GM10266 (cell line): ENCODE measurements at regions not wholly inside any gene's neighbourhood (a gene's known extent, or its start where the extent isn't known, plus 50 kb on each side); places are given as distances from the start of the nearest gene placed in this dataset.

Source experiments
- DNase-seq: peaks from one replicate; pipeline ENCODE4 v3.0.0; 2012; ENCODE audit errors: extremely low spot score
- CTCF ChIP-seq: IDR thresholded peaks from 2 replicates; pipeline ENCODE4 v1.5.1; 2012; ENCODE audit warnings: mild to moderate bottlenecking, low read depth; ENCODE audit not compliant: control insufficient read depth, insufficient read depth; ENCODE audit errors: missing control alignments

- TF ChIP-seq CTCF, result no peak
- no peak for DNase-seq
Observed at GRCh38 chr15:36234743-36235142, 344.7 kb upstream of the CDIN1 start.

DNA sequence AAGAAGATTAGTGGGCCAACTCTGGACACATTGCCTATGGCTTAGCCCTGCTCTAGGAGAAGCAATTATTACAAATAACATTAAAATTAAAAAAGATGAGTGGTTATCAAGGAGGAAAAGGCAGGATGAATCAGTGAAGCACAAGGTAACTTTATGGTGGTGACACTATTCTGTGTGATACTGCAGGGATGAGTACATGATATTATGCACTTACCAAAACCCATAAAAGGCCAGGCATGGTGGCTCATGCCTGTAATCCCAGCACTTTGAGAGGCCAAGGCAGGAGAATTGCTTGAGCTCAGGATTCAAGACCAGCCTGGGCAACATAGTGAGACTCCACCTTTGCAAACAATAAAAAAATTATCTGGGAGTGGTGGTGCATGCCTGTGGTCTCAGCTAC is 344.3 kb upstream of the CDIN1 start:
- no peak for DNase-seq
- TF ChIP-seq CTCF, result no peak

DNA sequence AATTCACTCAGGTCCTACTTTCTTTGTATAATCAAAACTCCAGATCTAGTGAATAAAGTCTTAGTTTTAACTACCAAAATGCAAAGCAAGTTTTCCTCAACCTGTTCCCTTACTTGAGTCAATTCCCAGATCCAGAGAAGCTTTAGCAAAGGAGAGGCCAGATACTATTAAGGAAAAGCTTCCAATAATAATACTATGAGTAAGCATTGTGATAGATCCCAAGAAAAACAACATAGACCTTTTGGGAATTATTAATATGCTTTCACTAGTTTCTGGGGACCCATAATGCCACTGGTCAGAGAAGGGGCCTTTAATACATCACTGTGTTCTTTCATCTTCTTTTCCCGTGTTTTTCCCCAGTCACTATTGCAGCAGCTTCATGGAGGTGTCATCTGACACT is 339.9 kb upstream of the CDIN1 start:
- DNase-seq, result no peak
- no peak for TF ChIP-seq CTCF

DNA sequence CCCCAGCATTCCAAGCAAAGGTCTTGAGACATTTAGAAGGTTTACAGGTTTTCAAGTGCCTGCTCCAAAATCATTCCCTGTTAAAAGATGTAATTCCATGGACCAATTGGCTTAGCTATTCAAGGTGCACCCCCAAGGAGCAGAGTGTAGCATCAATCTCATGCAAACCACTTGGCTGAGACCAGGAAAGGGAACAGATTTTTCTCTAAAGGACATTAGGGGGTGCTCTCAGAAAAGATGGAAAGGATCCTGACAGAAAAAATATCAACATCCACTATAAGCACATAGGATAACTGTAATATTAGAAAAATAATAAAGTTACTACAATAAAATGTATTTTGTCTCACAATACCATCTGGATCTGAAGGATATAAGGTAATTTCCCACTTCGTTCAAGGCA is 328.0 kb upstream of the CDIN1 start:
- no peak for DNase-seq
- no peak for TF ChIP-seq CTCF

DNA sequence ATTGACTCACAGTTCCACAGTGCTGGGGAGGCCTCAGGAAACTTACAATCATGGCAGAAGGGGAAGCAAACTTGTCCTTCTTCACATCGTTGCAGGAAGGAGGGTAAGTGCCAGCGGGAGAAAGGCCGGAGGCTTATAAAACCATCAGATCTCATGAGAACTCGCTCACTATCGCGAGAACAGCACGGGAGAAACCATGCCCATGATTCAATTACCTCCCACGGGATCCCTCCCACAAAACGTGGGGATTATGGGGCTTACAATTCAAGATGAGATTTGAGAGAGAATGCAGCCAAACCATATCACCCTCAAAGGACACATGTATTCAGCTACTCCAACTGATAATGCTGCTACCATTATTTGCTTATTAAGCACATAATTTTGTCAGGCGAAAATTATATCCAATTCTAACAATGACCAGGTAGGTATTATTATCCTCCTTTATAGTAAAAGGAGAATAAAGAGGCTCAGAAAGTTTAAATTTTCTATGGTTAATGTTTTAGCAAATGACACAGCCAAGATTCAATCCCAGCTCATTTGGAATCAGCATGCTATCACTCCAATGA is 327.2 kb upstream of the CDIN1 start:
- TF ChIP-seq CTCF, result no peak
- no peak for DNase-seq

- no peak for DNase-seq
- TF ChIP-seq CTCF, result no peak
Observed at GRCh38 chr15:36254426-36254825, 325.0 kb upstream of the CDIN1 start.

GRCh38 chr15:36256404-36256807 is 323.0 kb upstream of the CDIN1 start:
- DNase-seq, result no peak
- TF ChIP-seq CTCF, result no peak
